Inflammatory macrophage treated with lipopolysaccharide for 4 hours (primary cell): ENCODE measurements at regions not wholly inside any gene's neighbourhood (a gene's known extent, or its start where the extent isn't known, plus 50 kb on each side); places are given as distances from the start of the nearest gene placed in this dataset.

ENCODE experiments used
- DNase-seq: peaks from one replicate; pipeline ENCODE4 v3.0.0-alpha.2; 2020

- no peak for DNase-seq
These were observed 222.6 kb downstream of the SNX18 start for GRCh38 chr5:54740141-54740540.

DNA sequence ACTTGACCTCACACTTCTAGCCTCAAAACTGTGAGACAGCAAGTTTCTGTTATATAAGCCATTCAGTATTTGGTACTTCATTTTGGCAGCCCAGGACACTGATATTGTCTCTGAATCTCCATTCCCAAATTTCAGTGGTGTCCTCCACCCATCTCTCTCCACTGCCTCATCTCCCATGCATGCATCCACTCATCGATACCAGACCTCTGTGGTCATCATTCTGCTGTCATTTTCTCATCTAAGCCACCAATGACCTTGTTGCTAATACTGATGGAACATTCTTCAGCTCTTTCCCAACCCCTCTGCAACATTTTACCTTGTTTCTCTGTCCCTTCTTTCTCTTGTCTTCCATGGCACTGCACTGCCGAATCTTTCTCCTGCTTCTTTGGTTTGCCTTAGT lies 221.8 kb downstream of the SNX18 start:
- no peak for DNase-seq

GRCh38 chr5:54738973-54739367 lies 221.4 kb downstream of the SNX18 start:
- no peak for DNase-seq

- DNase-seq, result peak; percentile 56
These were observed 220.8 kb downstream of the SNX18 start for GRCh38 chr5:54738118-54738972.

DNA sequence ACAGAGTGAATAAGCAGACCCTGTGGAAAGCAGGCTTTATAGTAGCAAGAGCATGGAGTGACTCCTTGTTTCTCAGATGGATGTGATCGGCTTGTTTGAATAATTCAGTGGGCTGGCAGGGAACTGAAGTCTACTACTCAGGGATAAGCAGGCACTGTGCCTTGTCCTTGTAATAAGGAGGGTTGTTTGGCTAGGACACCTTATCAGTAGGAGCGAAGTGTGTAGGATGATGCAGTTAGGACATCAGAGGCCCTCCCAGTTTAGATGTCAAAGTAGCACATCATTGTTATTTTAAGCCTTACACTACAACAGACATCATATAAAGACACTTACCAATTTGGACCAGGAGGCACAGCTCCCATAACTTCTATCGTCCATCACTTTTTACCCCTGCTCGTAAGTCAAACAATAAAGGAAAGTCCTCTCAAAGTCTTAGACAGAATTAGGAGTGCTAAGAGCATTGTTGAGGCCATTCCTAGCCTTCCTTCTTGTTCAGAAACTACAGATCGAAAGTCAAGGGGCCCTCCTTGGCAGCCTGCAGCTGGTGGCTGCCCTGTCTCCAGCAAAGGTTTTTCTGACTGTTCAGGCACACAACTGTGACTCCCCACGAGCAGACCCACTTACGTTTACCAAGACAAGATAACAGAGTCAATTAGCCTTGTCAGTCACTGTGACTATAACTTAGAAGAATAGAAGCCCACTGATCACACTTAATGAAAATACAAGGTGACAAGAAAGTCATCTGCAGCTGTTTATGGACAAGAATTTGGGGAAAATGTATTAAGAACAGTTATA lies 218.6 kb downstream of the SNX18 start:
- no peak for DNase-seq

DNA sequence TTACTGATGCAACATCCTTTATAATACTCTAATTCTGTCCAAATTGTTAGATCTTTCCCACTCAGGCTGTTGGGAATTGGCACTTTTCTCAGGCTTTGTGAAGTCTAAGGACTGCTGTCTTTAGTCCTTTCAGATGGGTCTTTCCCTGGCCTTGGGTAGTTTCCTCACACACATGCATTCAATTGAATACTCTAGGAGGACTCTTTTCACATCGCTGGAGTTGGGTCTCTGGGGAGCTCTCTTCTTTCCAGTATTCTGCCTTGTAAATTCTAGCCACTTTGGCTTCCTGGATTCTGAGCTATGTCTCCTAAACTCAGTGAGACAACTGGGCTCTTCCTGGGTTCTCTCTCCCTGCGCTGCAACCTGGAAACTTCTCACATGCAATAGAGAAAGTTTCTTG lies 215.5 kb downstream of the SNX18 start:
- no peak for DNase-seq

GRCh38 chr5:54732108-54732507 lies 214.5 kb downstream of the SNX18 start:
- DNase-seq, result no peak

DNA sequence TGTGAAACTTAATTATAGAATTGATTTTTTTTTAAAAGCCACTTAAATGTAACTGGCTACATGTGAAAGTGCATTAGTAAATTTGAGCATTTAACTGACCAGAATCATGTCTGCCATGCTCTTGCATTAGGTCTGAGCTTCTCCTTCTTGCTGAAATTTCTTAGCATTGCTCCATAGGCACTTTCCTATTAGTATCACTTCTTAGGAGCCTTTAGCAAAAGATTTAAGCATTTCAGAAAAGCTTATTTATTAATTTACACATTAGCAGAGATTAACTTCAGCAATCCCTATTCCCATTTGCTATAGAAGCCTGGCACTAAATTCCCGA lies 211.0 kb downstream of the SNX18 start:
- peak; percentile 58 for DNase-seq

- DNase-seq, result peak; percentile 67
These were observed 210.5 kb downstream of the SNX18 start for GRCh38 chr5:54727874-54728587.

- no peak for DNase-seq
These were observed 208.1 kb downstream of the SNX18 start for GRCh38 chr5:54725391-54726280.

- no peak for DNase-seq
These were observed 205.4 kb downstream of the SNX18 start for GRCh38 chr5:54722846-54723433.

- DNase-seq, result no peak
These were observed 204.5 kb downstream of the SNX18 start for GRCh38 chr5:54721951-54722654.

GRCh38 chr5:54721116-54721515 lies 203.6 kb downstream of the SNX18 start:
- DNase-seq, result no peak

DNA sequence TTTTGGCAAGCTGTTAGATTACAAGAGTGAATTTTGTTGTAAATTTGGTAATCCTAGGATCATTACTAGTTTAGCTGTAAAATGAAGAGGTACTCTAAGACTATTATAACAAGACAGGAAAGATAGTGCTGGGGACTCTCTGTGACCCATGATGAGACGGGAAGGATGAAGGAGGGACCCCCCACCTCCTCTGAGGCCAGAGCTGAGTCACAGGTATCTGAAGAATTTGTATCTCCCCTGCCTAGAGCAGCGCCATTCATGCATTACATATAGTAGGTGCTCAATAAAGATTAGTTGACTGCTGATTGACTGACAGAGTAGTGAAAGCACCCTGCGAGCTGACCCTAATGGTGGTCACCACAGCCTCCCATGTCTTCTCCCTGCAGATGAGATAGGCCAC lies 202.8 kb downstream of the SNX18 start:
- no peak for DNase-seq

DNA sequence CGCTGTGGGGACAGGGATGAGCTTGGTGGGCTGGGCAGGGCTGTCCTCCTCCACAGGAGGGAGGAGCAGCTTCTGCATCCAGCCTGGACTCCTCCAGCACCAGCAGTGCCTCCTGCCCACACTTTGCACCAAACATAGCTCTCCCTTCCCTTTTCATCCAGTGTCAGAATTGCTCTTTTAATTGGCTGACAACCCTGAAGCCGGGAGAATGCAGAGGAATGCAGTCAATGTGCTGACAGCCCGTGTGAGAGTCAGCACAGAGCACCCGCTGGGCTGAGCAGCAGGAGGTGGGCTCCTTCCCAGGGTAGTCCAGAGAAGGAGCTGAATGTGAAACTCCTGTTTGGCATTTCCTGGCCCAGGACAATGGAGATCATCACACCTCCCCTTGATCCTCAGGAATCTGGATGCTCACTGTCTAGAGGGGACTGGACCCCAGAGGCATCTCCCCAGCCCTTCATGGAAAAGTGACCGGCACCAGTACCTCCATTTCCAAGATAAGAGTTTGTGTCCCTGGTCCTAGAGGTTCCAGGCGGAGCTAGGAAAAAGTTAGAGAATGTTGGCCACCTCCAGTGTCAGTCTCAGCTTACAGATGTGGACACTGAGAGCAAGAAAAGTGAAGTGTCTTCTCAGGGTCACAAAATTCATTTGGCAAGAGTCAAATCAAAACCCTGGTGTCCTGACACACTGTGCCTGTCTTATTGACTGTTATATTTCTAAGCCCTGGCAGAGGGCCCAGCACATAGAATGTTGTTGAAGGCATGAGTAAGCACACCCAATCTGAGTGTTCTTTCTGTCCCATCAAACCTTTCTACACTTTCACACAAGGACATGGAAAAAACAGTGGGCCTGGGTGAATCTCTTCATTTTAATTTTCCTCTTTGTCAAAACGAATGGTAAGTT lies 202.1 kb downstream of the SNX18 start:
- DNase-seq, result no peak

DNA sequence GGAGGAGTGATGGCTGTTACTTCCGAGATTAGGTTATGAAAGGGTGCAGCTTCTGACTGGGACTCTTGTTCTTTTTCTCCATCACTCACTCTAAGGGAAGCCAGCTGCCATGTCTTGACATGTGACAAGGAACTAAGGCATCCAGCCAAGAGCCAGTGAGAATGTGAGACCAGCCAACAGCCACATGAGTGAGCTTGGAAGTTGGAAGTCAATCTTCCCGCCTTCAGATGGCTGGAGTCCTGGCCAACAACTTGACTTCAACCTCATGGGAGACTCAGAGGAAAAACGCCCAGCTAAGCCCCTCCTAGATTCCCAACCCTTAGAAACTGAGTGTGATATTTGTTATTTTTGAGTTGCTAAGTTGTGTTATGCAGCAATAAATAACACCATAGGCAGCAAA lies 201.1 kb downstream of the SNX18 start:
- no peak for DNase-seq

DNA sequence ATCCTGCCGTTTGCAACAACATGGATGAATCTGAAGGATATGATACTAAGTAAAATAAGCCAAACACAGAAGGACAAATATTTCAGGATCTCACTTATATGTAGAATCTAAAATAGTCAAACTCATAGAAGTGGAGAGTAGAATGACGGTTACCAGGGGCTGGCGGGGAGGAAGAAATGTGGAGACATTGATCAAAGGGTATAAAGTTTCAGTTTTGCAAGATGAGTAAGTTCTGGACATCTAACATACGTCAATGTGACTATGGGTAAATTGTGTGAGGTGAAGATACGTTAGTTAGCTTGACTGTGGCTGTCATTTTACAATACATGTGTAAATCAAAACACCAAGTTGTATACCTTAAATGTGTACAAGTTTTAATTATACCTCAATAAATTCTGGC lies 200.3 kb downstream of the SNX18 start:
- no peak for DNase-seq

GRCh38 chr5:54717459-54717858 lies 199.9 kb downstream of the SNX18 start:
- peak; percentile 45 for DNase-seq

DNA sequence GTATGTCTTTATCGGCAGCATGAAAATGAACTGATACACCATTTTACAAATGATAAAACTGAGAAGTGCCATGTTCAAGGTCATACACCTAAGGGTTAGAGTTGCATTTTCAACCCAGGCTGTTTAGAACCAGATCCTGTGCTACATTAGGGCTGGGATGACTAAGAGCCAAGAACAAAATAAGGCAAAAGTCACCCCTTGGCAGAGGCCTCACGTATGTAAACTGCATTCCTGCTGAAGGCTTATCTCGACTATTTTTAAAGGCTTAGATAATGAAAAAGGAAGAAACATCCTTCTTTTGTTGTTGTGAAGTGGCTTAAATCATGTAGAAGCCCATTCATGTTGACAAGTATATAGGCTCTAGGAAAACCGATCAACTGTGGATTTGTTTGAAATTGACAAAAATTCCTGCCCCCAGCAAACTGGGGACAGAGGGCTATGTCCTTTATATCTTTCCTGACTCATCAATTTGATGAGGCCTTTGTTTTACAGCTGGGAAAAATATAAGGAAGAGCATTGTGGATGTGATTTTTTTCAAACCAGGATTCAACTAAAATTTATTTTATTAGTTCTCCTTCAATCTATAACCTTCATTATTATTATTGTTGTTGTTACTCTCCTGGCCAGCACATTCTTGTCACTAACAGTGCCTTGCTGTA lies 196.5 kb downstream of the SNX18 start:
- DNase-seq, result no peak

DNA sequence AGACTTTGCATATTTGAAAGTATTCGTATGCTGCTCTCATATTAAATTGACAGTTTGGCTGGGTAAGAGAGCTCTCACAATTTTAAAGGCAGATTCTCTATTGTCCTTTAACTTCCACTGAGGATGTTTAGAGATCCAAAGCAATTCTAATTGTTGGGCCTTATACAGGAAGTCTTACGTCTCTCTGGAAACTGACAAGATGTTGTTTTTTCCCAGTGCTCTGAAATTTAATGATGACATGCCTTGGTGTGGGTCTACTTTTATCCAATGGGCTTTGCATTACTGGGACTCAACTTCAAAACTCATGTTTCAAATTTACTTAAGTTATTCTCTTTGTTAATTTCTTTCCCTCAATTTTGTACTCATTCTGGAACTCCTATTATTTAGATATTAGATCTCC lies 191.5 kb downstream of the SNX18 start:
- DNase-seq, result no peak
